ENCODE measurements at regions not wholly inside any gene's neighbourhood (a gene's known extent, or its start where the extent isn't known, plus 50 kb on each side); places are given as distances from the start of the nearest gene placed in this dataset.

DNA sequence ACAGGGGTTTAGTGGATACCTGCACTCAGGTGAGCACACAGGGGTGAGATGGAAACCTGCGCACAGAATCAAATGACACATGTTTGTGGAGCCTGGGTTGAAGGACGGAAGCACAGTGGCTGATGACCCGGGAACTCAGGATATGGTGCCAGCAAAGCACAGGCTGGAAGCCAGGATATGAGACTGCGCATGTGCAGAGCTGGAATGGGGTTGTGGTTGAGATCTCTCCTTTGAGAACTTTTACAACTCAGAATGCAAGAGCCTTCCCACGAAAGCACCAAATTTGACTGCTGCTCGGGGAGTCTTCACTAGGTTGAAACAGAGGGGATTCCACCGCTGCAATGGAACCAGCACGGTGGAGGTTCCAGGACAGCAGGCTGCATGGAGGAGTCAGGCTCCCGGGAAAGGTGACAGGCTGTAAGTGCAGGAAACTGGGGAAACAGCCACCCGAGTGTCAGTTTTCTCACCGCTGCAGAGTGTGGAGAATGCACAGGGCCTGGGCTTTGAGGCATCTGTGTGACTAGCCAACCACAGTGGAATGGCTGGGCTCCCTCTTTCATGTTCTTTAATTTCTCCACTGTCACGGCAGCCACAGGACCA is 133.4 kb upstream of the TCERG1L start:
- intact Hi-C loops (cut with DNase I, micrococcal nuclease) = no loop called here
- DNase-seq (no peak), ATAC-seq (ENCODE audit: poor library complexity) (no peak)
- ChIA-PET CTCF (no interaction called here), POLR2A (no interaction called here)
- no peaks in the 10 kb centered on the region for H3K36me3 Mint-ChIP-seq (ENCODE audit: low read depth)
- H3K4me1 ChIP-seq (ENCODE audit: insufficient read depth, low read length) = no peaks in the 10 kb centered on the region
- H3K27ac ChIP-seq (ENCODE audit: low read depth in 1 of 2, low read length in 2 of 2) = no peak overlapping the region
- H3K9me3 ChIP-seq (ENCODE audit: control insufficient read depth in 1 of 2, insufficient read depth in 1 of 2, low read length in 2 of 2) = peaks cover 0 to 19% of the 10 kb centered on the region in 2 experiments
- H3K4me1 Mint-ChIP-seq (ENCODE audit: low read depth) = no peaks in the 10 kb centered on the region
- H3K4me3 Mint-ChIP-seq = no peak overlapping the region
- H3K36me3 ChIP-seq (ENCODE audit: insufficient read depth, low read length) = no peaks in the 10 kb centered on the region
- no peak overlapping the region for H3K27ac Mint-ChIP-seq
- no peaks in the 10 kb centered on the region for H3K27me3 ChIP-seq (ENCODE audit: control insufficient read depth in 1 of 2, insufficient read depth in 2 of 2, low read length in 2 of 2)
- TF ChIP-seq, protein P1, sequence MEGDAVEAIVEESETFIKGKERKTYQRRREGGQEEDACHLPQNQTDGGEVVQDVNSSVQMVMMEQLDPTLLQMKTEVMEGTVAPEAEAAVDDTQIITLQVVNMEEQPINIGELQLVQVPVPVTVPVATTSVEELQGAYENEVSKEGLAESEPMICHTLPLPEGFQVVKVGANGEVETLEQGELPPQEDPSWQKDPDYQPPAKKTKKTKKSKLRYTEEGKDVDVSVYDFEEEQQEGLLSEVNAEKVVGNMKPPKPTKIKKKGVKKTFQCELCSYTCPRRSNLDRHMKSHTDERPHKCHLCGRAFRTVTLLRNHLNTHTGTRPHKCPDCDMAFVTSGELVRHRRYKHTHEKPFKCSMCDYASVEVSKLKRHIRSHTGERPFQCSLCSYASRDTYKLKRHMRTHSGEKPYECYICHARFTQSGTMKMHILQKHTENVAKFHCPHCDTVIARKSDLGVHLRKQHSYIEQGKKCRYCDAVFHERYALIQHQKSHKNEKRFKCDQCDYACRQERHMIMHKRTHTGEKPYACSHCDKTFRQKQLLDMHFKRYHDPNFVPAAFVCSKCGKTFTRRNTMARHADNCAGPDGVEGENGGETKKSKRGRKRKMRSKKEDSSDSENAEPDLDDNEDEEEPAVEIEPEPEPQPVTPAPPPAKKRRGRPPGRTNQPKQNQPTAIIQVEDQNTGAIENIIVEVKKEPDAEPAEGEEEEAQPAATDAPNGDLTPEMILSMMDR (IDR thresholded peaks at IDR 0.05) = no peak
- H3K9me3 Mint-ChIP-seq = no peaks in the 10 kb centered on the region
- peaks cover 18% of the 10 kb centered on the region for H3K27me3 Mint-ChIP-seq
- no peak overlapping the region for H3K4me3 ChIP-seq (ENCODE audit: low read length)

DNA sequence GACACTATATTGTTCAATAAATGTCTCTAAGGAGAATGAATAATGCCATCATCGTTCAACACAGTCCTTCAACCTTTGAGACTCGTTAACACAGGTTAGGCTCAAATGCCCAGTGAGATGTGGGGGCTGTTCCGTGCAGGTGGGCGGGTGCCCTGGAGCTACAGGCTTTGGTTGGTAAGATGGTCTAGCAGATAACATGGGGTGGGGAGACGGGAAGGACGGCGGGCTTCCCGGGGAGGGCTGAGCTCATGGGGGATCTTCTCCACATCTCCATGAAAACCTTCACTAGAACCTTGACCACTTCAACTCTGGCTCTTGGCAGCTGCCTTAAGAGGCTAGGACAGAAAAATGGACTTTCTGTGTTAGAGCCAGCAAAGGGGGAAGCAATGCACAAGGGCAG is 134.1 kb upstream of the TCERG1L start:
- TF ChIP-seq, protein P1 (IDR thresholded peaks at IDR 0.05) = no peak
- no peaks in the 10 kb centered on the region for H3K4me1 ChIP-seq (ENCODE audit: insufficient read depth, low read length)
- Mint-ChIP-seq H3K9me3 (no peaks in the 10 kb centered on the region), H3K27me3 (peaks cover 13% of the 10 kb centered on the region), H3K36me3 (ENCODE audit: low read depth) (no peaks in the 10 kb centered on the region), H3K27ac (no peak overlapping the region), H3K4me3 (no peak overlapping the region), H3K4me1 (ENCODE audit: low read depth) (no peaks in the 10 kb centered on the region)
- no peak overlapping the region for H3K4me3 ChIP-seq (ENCODE audit: low read length)
- H3K36me3 ChIP-seq (ENCODE audit: insufficient read depth, low read length) = no peaks in the 10 kb centered on the region
- ATAC-seq (ENCODE audit: poor library complexity) = no peak
- no peaks in the 10 kb centered on the region for H3K27me3 ChIP-seq (ENCODE audit: control insufficient read depth in 1 of 2, insufficient read depth in 2 of 2, low read length in 2 of 2)
- H3K27ac ChIP-seq (ENCODE audit: low read depth in 1 of 2, low read length in 2 of 2) = no peak overlapping the region
- intact Hi-C loops (cut with DNase I, micrococcal nuclease) = no loop called here
- CTCF ChIA-PET = no interaction called here
- H3K9me3 ChIP-seq (ENCODE audit: control insufficient read depth in 1 of 2, insufficient read depth in 1 of 2, low read length in 2 of 2) = peaks cover 0 to 18% of the 10 kb centered on the region in 2 experiments
- POLR2A ChIA-PET = no interaction called here
- peak in 1 of 14 experiments; percentile 2 for DNase-seq

DNA sequence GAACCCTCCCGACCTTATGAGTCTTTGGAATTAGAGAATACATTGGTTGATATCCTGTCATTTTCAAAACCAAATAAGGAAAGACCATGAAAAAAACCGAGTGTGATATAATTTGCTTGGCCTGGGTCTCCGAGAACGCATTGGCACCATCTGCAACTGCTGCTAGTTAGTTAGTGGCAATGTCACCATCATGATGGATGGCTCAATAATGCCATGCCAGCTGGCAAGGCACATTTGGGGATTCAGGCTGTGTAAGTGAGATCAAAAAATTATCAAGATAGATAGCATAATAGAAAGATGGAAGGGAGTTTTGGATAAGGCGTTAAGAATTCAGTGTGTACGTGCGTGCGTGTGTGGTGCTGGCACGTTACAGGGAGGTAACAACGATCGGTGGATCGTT is 134.7 kb upstream of the TCERG1L start:
- ChIA-PET POLR2A (no interaction called here), CTCF (no interaction called here)
- intact Hi-C loops (cut with DNase I, micrococcal nuclease) = no loop called here
- H3K9me3 ChIP-seq (ENCODE audit: control insufficient read depth in 1 of 2, insufficient read depth in 1 of 2, low read length in 2 of 2) = peaks cover 0 to 12% of the 10 kb centered on the region in 2 experiments
- Mint-ChIP-seq H3K4me1 (ENCODE audit: low read depth) (no peaks in the 10 kb centered on the region), H3K36me3 (ENCODE audit: low read depth) (no peaks in the 10 kb centered on the region), H3K9me3 (no peaks in the 10 kb centered on the region), H3K27ac (no peak overlapping the region), H3K27me3 (peaks cover 16% of the 10 kb centered on the region), H3K4me3 (no peak overlapping the region)
- H3K4me1 ChIP-seq (ENCODE audit: insufficient read depth, low read length) = no peaks in the 10 kb centered on the region
- no peak overlapping the region for H3K27ac ChIP-seq (ENCODE audit: low read depth in 1 of 2, low read length in 2 of 2)
- no peaks in the 10 kb centered on the region for H3K27me3 ChIP-seq (ENCODE audit: control insufficient read depth in 1 of 2, insufficient read depth in 2 of 2, low read length in 2 of 2)
- ATAC-seq (ENCODE audit: poor library complexity) = no peak
- DNase-seq = no peak
- TF ChIP-seq, protein P1 (IDR thresholded peaks at IDR 0.05) = no peak
- no peaks in the 10 kb centered on the region for H3K36me3 ChIP-seq (ENCODE audit: insufficient read depth, low read length)
- H3K4me3 ChIP-seq (ENCODE audit: low read length) = no peak overlapping the region
